Spleen (tissue), 7 donors: ENCODE measurements at regions not wholly inside any gene's neighbourhood (a gene's known extent, or its start where the extent isn't known, plus 50 kb on each side); places are given as distances from the start of the nearest gene placed in this dataset.

Experiments used
- CTCF ChIP-seq, 11 experiments: fragments of 200-600 bp in 7 of 11; fragments of 450-650 bp in 4 of 11; sonication (generic) in 4 of 11; IDR thresholded peaks in 8 of 11; conservative IDR thresholded peaks in 3 of 11; 1 replicate in 7 of 11; 2 replicates in 4 of 11; pipeline versions ENCODE4 v1.4.0 to v1.8.0; 2016 to 2021; ENCODE audit warnings: antibody characterized with exemption in 11 of 11, inconsistent platforms in 4 of 11, mild to moderate bottlenecking in 1 of 11
- POLR2A ChIP-seq, 3 donors: fragments of 450-650 bp; IDR thresholded peaks; one replicate each; pipeline ENCODE4 v1.5.1; 2017; ENCODE audit warnings: antibody characterized with exemption in 3 of 3, mild to moderate bottlenecking in 1 of 3
- donor health status: DM: no; HTN: no; CAD: no; lungs with moderate emphysema.
- donor health status: DM: no; HTN: no; CAD: no.
- donor health status: DM: no; HTN: no; CAD: no.

- no peak for TF ChIP-seq CTCF (IDR thresholded peaks at IDR 0.05 in 8 of 11, conservative IDR thresholded peaks at IDR 0.05 in 3 of 11)
- no peak for TF ChIP-seq POLR2A (IDR thresholded peaks at IDR 0.05)
Measured at GRCh38 chr5:3842591-3842990, 247.0 kb downstream of the IRX1 start.
